ENCODE measurements at regions not wholly inside any gene's neighbourhood (a gene's known extent, or its start where the extent isn't known, plus 50 kb on each side); places are given as distances from the start of the nearest gene placed in this dataset.

DNA sequence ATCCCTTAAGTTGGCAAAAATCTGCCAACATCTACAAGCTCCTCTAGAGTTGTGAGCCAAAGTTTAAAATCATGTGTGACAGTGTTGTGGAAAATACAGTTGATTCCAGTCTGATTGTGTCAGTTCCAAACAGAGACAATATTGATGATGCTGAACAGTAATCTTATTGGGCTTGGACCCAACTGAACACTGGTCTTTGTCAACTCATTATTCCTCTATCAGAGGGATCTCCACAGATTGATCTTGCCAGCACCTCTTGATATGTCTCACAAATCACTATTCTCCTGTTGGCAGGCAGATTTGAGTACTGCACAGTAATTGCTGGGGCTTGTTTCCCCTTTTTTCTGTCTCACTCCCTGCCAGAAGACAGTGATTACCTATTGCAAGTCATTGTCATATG is 326.6 kb upstream of the DPH6 start:
- Mint-ChIP-seq H3K27me3 (ENCODE audit: insufficient read depth, low read depth) (no peaks in the 10 kb centered on the region), H3K9me3 (no peaks in the 10 kb centered on the region), H3K4me3 (no peak overlapping the region), H3K27ac (no peak overlapping the region), H3K4me1 (no peaks in the 10 kb centered on the region), H3K36me3 (no peaks in the 10 kb centered on the region)
- H4K20me1 ChIP-seq (ENCODE audit: low read depth): no peaks in the 10 kb centered on the region
- no peaks in the 10 kb centered on the region for H3K36me3 ChIP-seq
- no peak overlapping the region for H3K9ac ChIP-seq
- H3K4me3 ChIP-seq: no peak overlapping the region
- TF ChIP-seq, protein P1, sequence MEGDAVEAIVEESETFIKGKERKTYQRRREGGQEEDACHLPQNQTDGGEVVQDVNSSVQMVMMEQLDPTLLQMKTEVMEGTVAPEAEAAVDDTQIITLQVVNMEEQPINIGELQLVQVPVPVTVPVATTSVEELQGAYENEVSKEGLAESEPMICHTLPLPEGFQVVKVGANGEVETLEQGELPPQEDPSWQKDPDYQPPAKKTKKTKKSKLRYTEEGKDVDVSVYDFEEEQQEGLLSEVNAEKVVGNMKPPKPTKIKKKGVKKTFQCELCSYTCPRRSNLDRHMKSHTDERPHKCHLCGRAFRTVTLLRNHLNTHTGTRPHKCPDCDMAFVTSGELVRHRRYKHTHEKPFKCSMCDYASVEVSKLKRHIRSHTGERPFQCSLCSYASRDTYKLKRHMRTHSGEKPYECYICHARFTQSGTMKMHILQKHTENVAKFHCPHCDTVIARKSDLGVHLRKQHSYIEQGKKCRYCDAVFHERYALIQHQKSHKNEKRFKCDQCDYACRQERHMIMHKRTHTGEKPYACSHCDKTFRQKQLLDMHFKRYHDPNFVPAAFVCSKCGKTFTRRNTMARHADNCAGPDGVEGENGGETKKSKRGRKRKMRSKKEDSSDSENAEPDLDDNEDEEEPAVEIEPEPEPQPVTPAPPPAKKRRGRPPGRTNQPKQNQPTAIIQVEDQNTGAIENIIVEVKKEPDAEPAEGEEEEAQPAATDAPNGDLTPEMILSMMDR (IDR thresholded peaks at IDR 0.05): no peak
- no peak for TF ChIP-seq EZH2 (IDR thresholded peaks at IDR 0.05)
- no peak for TF ChIP-seq EZH2phosphoT487 (IDR thresholded peaks at IDR 0.05)
- H3K79me2 ChIP-seq (ENCODE audit: low read depth): no peaks in the 10 kb centered on the region
- H3K27me3 ChIP-seq: no peaks in the 10 kb centered on the region
- no peak overlapping the region for H3K4me2 ChIP-seq
- no peak overlapping the region for H2AFZ ChIP-seq (replicated peaks)
- H3K27ac ChIP-seq: no peak overlapping the region
- no peaks in the 10 kb centered on the region for H3F3A ChIP-seq (ENCODE audit: low read depth)
- H3K9me3 ChIP-seq (ENCODE audit: low read depth): no peaks in the 10 kb centered on the region
- no peak for DNase-seq (ENCODE audit: low spot score)
- H3K4me1 ChIP-seq: no peaks in the 10 kb centered on the region

GRCh38 chr15:35874260-35874905 is 328.4 kb upstream of the DPH6 start:
- Mint-ChIP-seq H3K4me1 (no peaks in the 10 kb centered on the region), H3K4me3 (no peak overlapping the region), H3K9me3 (no peaks in the 10 kb centered on the region), H3K27ac (no peak overlapping the region), H3K36me3 (no peaks in the 10 kb centered on the region), H3K27me3 (ENCODE audit: insufficient read depth, low read depth) (no peaks in the 10 kb centered on the region)
- no peaks in the 10 kb centered on the region for H3K4me1 ChIP-seq
- no peaks in the 10 kb centered on the region for H3K36me3 ChIP-seq
- TF ChIP-seq, protein P1 (IDR thresholded peaks at IDR 0.05): no peak
- no peak for TF ChIP-seq EZH2 (IDR thresholded peaks at IDR 0.05)
- no peak for TF ChIP-seq EZH2phosphoT487 (IDR thresholded peaks at IDR 0.05)
- no peaks in the 10 kb centered on the region for H3K9me3 ChIP-seq (ENCODE audit: low read depth)
- H3K4me2 ChIP-seq: no peak overlapping the region
- H3K9ac ChIP-seq: no peak overlapping the region
- no peaks in the 10 kb centered on the region for H3K79me2 ChIP-seq (ENCODE audit: low read depth)
- no peak overlapping the region for H2AFZ ChIP-seq (replicated peaks)
- no peaks in the 10 kb centered on the region for H3K27me3 ChIP-seq
- no peaks in the 10 kb centered on the region for H3F3A ChIP-seq (ENCODE audit: low read depth)
- DNase-seq (ENCODE audit: low spot score): no peak
- H4K20me1 ChIP-seq (ENCODE audit: low read depth): no peaks in the 10 kb centered on the region
- H3K4me3 ChIP-seq: no peak overlapping the region
- no peak overlapping the region for H3K27ac ChIP-seq

- H2AFZ ChIP-seq (replicated peaks): no peak overlapping the region
- H3K79me2 ChIP-seq (ENCODE audit: low read depth): no peaks in the 10 kb centered on the region
- no peaks in the 10 kb centered on the region for H3K9me3 ChIP-seq (ENCODE audit: low read depth)
- no peaks in the 10 kb centered on the region for H3F3A ChIP-seq (ENCODE audit: low read depth)
- H3K27me3 ChIP-seq: no peaks in the 10 kb centered on the region
- H3K36me3 ChIP-seq: no peaks in the 10 kb centered on the region
- no peaks in the 10 kb centered on the region for H3K9me3 Mint-ChIP-seq
- H4K20me1 ChIP-seq (ENCODE audit: low read depth): no peaks in the 10 kb centered on the region
- H3K4me3 ChIP-seq: no peak overlapping the region
- no peak for DNase-seq (ENCODE audit: low spot score)
- no peak for TF ChIP-seq EZH2 (IDR thresholded peaks at IDR 0.05)
- no peak for TF ChIP-seq EZH2phosphoT487 (IDR thresholded peaks at IDR 0.05)
- TF ChIP-seq, protein P1 (IDR thresholded peaks at IDR 0.05): no peak
- no peak overlapping the region for H3K4me2 ChIP-seq
- H3K27ac ChIP-seq: no peak overlapping the region
- no peaks in the 10 kb centered on the region for H3K4me1 Mint-ChIP-seq
- H3K36me3 Mint-ChIP-seq: no peaks in the 10 kb centered on the region
- no peaks in the 10 kb centered on the region for H3K4me1 ChIP-seq
- no peak overlapping the region for H3K4me3 Mint-ChIP-seq
- no peak overlapping the region for H3K27ac Mint-ChIP-seq
- H3K27me3 Mint-ChIP-seq (ENCODE audit: insufficient read depth, low read depth): no peaks in the 10 kb centered on the region
- H3K9ac ChIP-seq: no peak overlapping the region
Observed at GRCh38 chr15:35876762-35877161, 330.8 kb upstream of the DPH6 start.

All from neural progenitor cell (in vitro differentiated cells).